ENCODE measurements at regions not wholly inside any gene's neighbourhood (a gene's known extent, or its start where the extent isn't known, plus 50 kb on each side); places are given as distances from the start of the nearest gene placed in this dataset.

DNA sequence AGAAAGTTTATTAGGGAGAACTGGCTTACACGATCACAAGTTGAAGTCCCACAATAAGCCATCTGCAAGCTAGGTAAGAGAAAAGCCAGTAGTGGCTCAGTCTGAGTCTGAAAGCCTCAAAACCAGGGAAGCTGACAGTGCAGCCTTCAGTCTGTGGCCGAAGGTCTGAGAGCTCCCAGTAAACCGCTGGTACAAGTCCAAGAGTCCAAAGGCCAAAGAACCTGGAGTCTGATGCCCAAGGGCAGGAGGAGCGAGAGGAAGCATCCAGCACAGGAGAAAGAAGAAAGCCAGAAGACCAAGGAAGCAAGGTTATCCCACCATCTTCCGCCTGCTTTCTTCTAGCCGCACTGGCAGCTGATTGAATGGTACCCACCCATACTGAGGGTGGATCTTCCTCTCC lies 97.3 kb upstream of the FBN2 start:
- TF ChIP-seq, protein P1, sequence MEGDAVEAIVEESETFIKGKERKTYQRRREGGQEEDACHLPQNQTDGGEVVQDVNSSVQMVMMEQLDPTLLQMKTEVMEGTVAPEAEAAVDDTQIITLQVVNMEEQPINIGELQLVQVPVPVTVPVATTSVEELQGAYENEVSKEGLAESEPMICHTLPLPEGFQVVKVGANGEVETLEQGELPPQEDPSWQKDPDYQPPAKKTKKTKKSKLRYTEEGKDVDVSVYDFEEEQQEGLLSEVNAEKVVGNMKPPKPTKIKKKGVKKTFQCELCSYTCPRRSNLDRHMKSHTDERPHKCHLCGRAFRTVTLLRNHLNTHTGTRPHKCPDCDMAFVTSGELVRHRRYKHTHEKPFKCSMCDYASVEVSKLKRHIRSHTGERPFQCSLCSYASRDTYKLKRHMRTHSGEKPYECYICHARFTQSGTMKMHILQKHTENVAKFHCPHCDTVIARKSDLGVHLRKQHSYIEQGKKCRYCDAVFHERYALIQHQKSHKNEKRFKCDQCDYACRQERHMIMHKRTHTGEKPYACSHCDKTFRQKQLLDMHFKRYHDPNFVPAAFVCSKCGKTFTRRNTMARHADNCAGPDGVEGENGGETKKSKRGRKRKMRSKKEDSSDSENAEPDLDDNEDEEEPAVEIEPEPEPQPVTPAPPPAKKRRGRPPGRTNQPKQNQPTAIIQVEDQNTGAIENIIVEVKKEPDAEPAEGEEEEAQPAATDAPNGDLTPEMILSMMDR (IDR thresholded peaks at IDR 0.05; ENCODE audit: low read length, missing control alignments), result no peak
- no peak overlapping the region for H3K4me3 ChIP-seq (replicated peaks; ENCODE audit: low read depth, low read length)
- no peak for DNase-seq (ENCODE audit: low read depth)

DNA sequence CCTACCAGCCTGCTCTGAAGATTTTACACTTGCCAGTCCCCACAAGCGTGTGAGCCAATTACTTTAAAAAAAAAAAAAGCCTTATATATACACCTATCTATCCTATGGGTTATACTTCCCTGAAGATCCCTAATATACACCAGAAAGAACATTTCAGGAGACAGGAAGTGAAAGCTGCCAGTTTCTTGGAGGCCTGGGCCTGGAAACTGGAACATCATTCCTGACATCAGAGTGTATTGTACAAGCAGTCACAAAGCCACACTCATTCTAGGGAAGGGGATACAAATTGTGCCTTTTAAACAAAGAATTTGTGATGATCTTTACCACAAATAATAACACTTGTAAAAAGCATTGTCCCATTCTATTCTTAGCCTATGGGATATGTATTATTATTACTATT lies 98.3 kb upstream of the FBN2 start:
- H3K4me3 ChIP-seq (replicated peaks; ENCODE audit: low read depth, low read length), result no peak overlapping the region

DNA sequence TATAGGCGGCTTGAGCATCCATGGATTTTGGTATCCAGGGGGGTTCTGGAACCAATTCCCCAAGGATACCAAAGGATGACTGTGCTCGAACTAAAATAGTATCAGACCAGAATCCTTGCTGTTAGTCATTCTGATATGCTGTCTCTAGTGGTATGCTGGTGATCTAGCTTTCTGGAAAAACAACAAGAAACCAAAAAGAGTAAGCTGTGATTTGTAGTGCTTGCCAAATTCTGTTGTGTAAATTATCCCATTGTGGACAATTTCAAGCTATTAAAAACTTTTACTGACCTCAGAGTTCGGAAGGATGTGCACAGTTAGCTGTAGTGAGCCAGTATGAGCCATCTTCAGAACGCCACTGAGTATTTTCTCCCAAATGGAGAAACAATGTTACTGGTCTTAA lies 99.0 kb upstream of the FBN2 start:
- no peak overlapping the region for H3K4me3 ChIP-seq (replicated peaks; ENCODE audit: low read depth, low read length)
- peak; percentile 76 for DNase-seq (ENCODE audit: low read depth)
- TF ChIP-seq, protein P1 (IDR thresholded peaks at IDR 0.05; ENCODE audit: low read length, missing control alignments), result peak; percentile 31

More for the DNA sequence above, 98.3 kb upstream of the FBN2 start:
- TF ChIP-seq, protein P1 (IDR thresholded peaks at IDR 0.05; ENCODE audit: low read length, missing control alignments), result no peak
- DNase-seq (ENCODE audit: low read depth), result no peak

DNA sequence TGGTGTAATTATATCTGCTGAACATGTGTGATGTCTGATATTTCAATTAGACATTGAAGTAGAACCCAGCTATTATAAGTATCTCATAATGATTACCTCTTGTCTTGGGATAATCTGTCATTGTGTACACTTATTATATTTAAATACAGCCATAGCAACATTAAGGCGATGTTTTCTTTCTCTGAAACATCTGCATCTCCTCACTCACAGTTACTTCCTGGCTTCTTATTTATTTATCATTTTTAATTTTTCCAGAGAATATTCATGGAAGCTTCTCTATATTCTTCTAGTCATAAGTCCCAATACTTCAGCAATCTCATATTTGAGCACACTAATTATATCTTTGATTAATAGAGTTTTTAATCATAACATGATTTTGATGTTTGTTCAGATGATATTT lies 103.8 kb upstream of the FBN2 start:
- H3K4me3 ChIP-seq (replicated peaks; ENCODE audit: low read depth, low read length), result no peak overlapping the region
- TF ChIP-seq, protein P1 (IDR thresholded peaks at IDR 0.05; ENCODE audit: low read length, missing control alignments), result no peak
- DNase-seq (ENCODE audit: low read depth), result no peak

DNA sequence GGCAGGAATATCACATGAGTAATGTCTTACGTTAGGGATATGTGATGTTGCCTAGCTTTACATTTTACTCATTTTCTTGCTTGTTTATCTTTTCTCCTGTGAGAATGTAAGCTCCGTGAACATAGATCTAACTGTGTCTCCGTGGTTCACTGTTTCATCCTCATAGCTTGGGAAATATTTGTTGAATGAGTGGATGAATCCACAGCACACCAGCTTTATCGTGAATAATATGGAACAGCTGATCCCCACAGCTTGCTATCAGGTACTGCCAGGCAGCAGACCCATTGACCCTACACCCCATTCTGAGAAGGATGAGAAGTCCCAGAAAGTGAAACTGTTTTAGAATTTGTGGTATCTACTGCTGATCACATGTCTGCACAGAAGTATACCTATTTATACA lies 106.8 kb upstream of the FBN2 start:
- DNase-seq (ENCODE audit: low read depth), result peak; percentile 63
- H3K4me3 ChIP-seq (replicated peaks; ENCODE audit: low read depth, low read length), result peak overlapping the region; percentile 31
- TF ChIP-seq, protein P1 (IDR thresholded peaks at IDR 0.05; ENCODE audit: low read length, missing control alignments), result no peak

DNA sequence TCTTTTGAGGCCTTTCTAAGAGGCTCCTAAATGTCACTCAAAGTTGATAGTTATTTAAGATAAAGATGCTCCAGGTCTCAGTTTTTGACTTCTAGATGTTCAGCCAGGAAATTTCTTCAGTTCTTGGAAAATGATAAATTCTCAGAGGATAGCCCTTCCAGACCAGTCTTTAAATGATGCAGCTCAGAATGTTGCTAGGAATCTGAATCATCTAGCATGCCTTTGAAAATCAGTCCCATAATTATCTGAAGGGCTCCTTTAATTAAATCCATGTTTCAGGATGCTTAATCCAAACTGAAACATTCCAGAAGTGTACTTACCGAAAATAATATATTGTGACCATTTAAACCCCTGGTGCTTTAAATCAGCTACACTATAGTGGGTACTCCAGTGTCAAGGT lies 107.5 kb upstream of the FBN2 start:
- no peak for DNase-seq (ENCODE audit: low read depth)

DNA sequence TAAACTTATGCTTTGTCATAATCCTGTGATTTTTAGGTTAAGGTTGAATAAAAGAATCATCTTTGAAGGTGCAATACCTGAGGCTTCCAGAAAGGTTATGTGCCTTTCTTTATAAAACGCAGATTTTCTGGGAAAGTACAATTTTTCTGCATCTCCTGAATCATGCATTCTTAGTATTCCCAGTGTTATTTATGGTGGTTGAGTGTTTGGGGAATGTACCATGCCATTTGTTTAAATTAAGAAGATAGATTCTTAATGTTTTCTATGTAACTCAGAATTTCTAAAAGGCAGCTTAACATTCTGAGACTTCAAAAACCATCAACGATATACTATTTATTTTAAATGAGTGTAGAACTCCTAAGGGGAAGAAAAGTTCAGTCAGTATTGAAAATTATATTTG lies 108.1 kb upstream of the FBN2 start:
- TF ChIP-seq, protein P1 (IDR thresholded peaks at IDR 0.05; ENCODE audit: low read length, missing control alignments), result no peak
- DNase-seq (ENCODE audit: low read depth), result no peak
- no peak overlapping the region for H3K4me3 ChIP-seq (replicated peaks; ENCODE audit: low read depth, low read length)

More for the DNA sequence above, 107.5 kb upstream of the FBN2 start:
- no peak overlapping the region for H3K4me3 ChIP-seq (replicated peaks; ENCODE audit: low read depth, low read length)
- TF ChIP-seq, protein P1 (IDR thresholded peaks at IDR 0.05; ENCODE audit: low read length, missing control alignments), result no peak
